ENCODE measurements at regions not wholly inside any gene's neighbourhood (a gene's known extent, or its start where the extent isn't known, plus 50 kb on each side); places are given as distances from the start of the nearest gene placed in this dataset.

- no peaks in the 10 kb centered on the region for H3K36me3 ChIP-seq (ENCODE audit: control insufficient read depth in 1 of 2, insufficient read depth in 2 of 2, low read length in 2 of 2)
- no TSS peak for BruUV-seq (replicated peaks)
Measured at GRCh38 chr20:52529826-52530225, 338.2 kb upstream of the ZFP64 start.

More at GRCh38 chr20:52529826-52530225, 338.2 kb upstream of the ZFP64 start:
- DNase-seq (ENCODE audit: low read depth, low spot score) (no peak), ATAC-seq (no peak)
- 0 out of 4 replicates have a peak, but pooled peaks cover 0 to 3% of the 10 kb centered on the region in 2 experiments for H3K9me3 ChIP-seq (ENCODE audit: control insufficient read depth in 1 of 2, insufficient read depth in 1 of 2, low read depth in 1 of 2, low read length in 2 of 2)
- TF ChIP-seq POLR2AphosphoS5 (IDR thresholded peaks at IDR 0.05; ENCODE audit: low read depth, low read length) (no peak), CEBPB (IDR thresholded peaks at IDR 0.05; ENCODE audit: low read depth) (no peak), REST (IDR thresholded peaks at IDR 0.05; ENCODE audit: low read depth) (no peak), ZBTB33 (IDR thresholded peaks at IDR 0.05; ENCODE audit: extremely low read depth, insufficient replicate concordance, low read length) (no peak), ZFX (IDR thresholded peaks at IDR 0.05) (no peak), SP1 (IDR thresholded peaks at IDR 0.05; ENCODE audit: low read depth) (no peak), RAD21 (IDR thresholded peaks at IDR 0.05; ENCODE audit: low read depth) (no peak), EZH2 (IDR thresholded peaks at IDR 0.05) (no peak), YY1 (IDR thresholded peaks at IDR 0.05; ENCODE audit: extremely low read depth, insufficient replicate concordance, low read depth, low read length) (no peak), MAX (IDR thresholded peaks at IDR 0.05) (no peak), ELF1 (IDR thresholded peaks at IDR 0.05; ENCODE audit: borderline replicate concordance, low read depth) (no peak), TCF7L2 (IDR thresholded peaks at IDR 0.05; ENCODE audit: borderline replicate concordance, extremely low read depth, insufficient read depth, insufficient read length) (no peak), ATF3 (IDR thresholded peaks at IDR 0.05) (no peak), ZNF274 (IDR thresholded peaks at IDR 0.05; ENCODE audit: low read depth, low read length) (no peak), EZH2phosphoT487 (IDR thresholded peaks at IDR 0.05; ENCODE audit: borderline replicate concordance) (no peak), JUND (IDR thresholded peaks at IDR 0.05) (no peak), FOSL1 (IDR thresholded peaks at IDR 0.05; ENCODE audit: low read depth) (no peak), SRF (IDR thresholded peaks at IDR 0.05; ENCODE audit: low read depth) (no peak), POLR2A (IDR thresholded peaks at IDR 0.05; ENCODE audit: borderline replicate concordance, extremely low read depth, insufficient read depth, insufficient read length) (no peak), CBX3 (IDR thresholded peaks at IDR 0.05; ENCODE audit: low read depth) (no peak)
- H3K27me3 ChIP-seq (ENCODE audit: insufficient read depth, low read length): no peaks in the 10 kb centered on the region
- no peaks in the 10 kb centered on the region for H4K20me1 ChIP-seq (ENCODE audit: insufficient read depth)
- no peak overlapping the region for H3K9ac ChIP-seq (ENCODE audit: low read length)
- no peak overlapping the region for H3K27ac ChIP-seq (ENCODE audit: low read depth, low read length)
- H2AFZ ChIP-seq (ENCODE audit: low read depth, low read length, poor library complexity, severe bottlenecking): no peak overlapping the region
- intact Hi-C loops (cut with micrococcal nuclease): no loop called here
- POLR2A ChIA-PET: no interaction called here
- no peaks in the 10 kb centered on the region for H3K79me2 ChIP-seq (ENCODE audit: insufficient read depth, low read length)
- H3K4me3 ChIP-seq (replicated peaks in 1 of 2; ENCODE audit: low read depth in 1 of 2, low read length in 2 of 2): no peak overlapping the region
- H3K4me2 ChIP-seq (ENCODE audit: low read length): no peak overlapping the region
- no peaks in the 10 kb centered on the region for H3K9me2 ChIP-seq (ENCODE audit: insufficient read depth)
- H3K4me1 ChIP-seq (ENCODE audit: control insufficient read depth in 1 of 2, insufficient read depth in 2 of 2, low read length in 2 of 2): no peaks in the 10 kb centered on the region
- CTCF ChIA-PET: no interaction called here
- RAD21 ChIA-PET (ENCODE audit: low non-redundant PET in 1 of 2, low total read pairs in 2 of 2, uncharacterized antibody in 2 of 2, unreplicated experiment in 2 of 2): no interaction called here

All from HCT116 (cell line).